ENCODE measurements at regions not wholly inside any gene's neighbourhood (a gene's known extent, or its start where the extent isn't known, plus 50 kb on each side); places are given as distances from the start of the nearest gene placed in this dataset.

- intact Hi-C loops (cut with DNase I; ENCODE audit: low total_unique reads) = no loop called here
- Histone ChIP-seq H3K27ac (no peak overlapping the region), H3K4me3 (no peak overlapping the region), H3K36me3 (no peaks in the 10 kb centered on the region), H3K27me3 (no peaks in the 10 kb centered on the region), H3K4me1 (peaks cover 0 to 8% (median 2%) of the 10 kb centered on the region in 4 donors), H3K9me3 (peaks cover 0 to 8% (median 3%) of the 10 kb centered on the region in 4 donors)
- 87 to 93% (median 87%) methylated on average over 4 of the region's 4 CpGs for WGBS, 5 donors
- DNase-seq = no peak
- TF ChIP-seq POLR2AphosphoS5 (IDR thresholded peaks at IDR 0.05) (no peak), CTCF (IDR thresholded peaks at IDR 0.05) (no peak), EP300 (IDR thresholded peaks at IDR 0.05) (no peak), POLR2A (IDR thresholded peaks at IDR 0.05) (no peak)
Measured at GRCh38 chr15:60096157-60096556, 92.0 kb downstream of the FOXB1 start.

- peaks cover 0 to 8% (median 3%) of the 10 kb centered on the region in 4 donors for H3K9me3 ChIP-seq
- H3K27ac ChIP-seq = no peak overlapping the region
- DNase-seq = no peak
- no peak for TF ChIP-seq POLR2AphosphoS5 (IDR thresholded peaks at IDR 0.05)
- no peaks in the 10 kb centered on the region for H3K4me1 ChIP-seq
- H3K27me3 ChIP-seq = peaks cover 0 to 7% (median 0%) of the 10 kb centered on the region in 3 donors
- WGBS, 5 donors = 59 to 84% (median 69%) methylated on average over 4 of the region's 4 CpGs
- no peaks in the 10 kb centered on the region for H3K36me3 ChIP-seq
- H3K4me3 ChIP-seq = no peak overlapping the region
- intact Hi-C loops (cut with DNase I; ENCODE audit: low total_unique reads) = no loop called here
Measured at GRCh38 chr15:60101416-60101815, 97.3 kb downstream of the FOXB1 start.

GRCh38 chr15:60102748-60103147 is 98.6 kb downstream of the FOXB1 start:
- Histone ChIP-seq H3K9me3 (peaks cover 0 to 6% (median 0%) of the 10 kb centered on the region in 4 donors), H3K4me3 (no peak overlapping the region)

GRCh38 chr15:60110909-60111308 is 106.8 kb downstream of the FOXB1 start:
- 83 to 93% (median 88%) methylated on average over 5 of the region's 5 CpGs for WGBS, 5 donors
- intact Hi-C loops (cut with DNase I; ENCODE audit: low total_unique reads) = no loop called here
- Histone ChIP-seq H3K27ac (no peak overlapping the region), H3K27me3 (peaks cover 0 to under 1% (median 0%) of the 10 kb centered on the region in 3 donors), H3K4me3 (no peak overlapping the region), H3K9me3 (peaks cover 0 to 6% (median 0%) of the 10 kb centered on the region in 4 donors), H3K36me3 (no peaks in the 10 kb centered on the region), H3K4me1 (no peaks in the 10 kb centered on the region)
- TF ChIP-seq POLR2AphosphoS5 (IDR thresholded peaks at IDR 0.05) = no peak
- no peak for TF ChIP-seq EP300 (IDR thresholded peaks at IDR 0.05)
- TF ChIP-seq CTCF (IDR thresholded peaks at IDR 0.05) = no peak
- TF ChIP-seq POLR2A (IDR thresholded peaks at IDR 0.05) = no peak
- no peak for DNase-seq

More at GRCh38 chr15:60102748-60103147, 98.6 kb downstream of the FOXB1 start:
- H3K27me3 ChIP-seq = peaks cover 0 to 7% (median 0%) of the 10 kb centered on the region in 3 donors
- DNase-seq = no peak
- H3K27ac ChIP-seq = no peak overlapping the region
- H3K4me1 ChIP-seq = no peaks in the 10 kb centered on the region
- H3K36me3 ChIP-seq = no peaks in the 10 kb centered on the region
- intact Hi-C loops (cut with DNase I; ENCODE audit: low total_unique reads) = no loop called here
- no peak for TF ChIP-seq EP300 (IDR thresholded peaks at IDR 0.05)
- TF ChIP-seq POLR2AphosphoS5 (IDR thresholded peaks at IDR 0.05) = no peak
- TF ChIP-seq POLR2A (IDR thresholded peaks at IDR 0.05) = no peak
- TF ChIP-seq CTCF (IDR thresholded peaks at IDR 0.05) = no peak

GRCh38 chr15:60115579-60116380 is 111.7 kb downstream of the FOXB1 start:
- Histone ChIP-seq H3K9me3 (no peaks in the 10 kb centered on the region), H3K27ac (no peak overlapping the region), H3K27me3 (peaks cover 0 to 35% (median 0%) of the 10 kb centered on the region in 3 donors), H3K4me1 (no peaks in the 10 kb centered on the region), H3K4me3 (no peak overlapping the region), H3K36me3 (no peaks in the 10 kb centered on the region)
- TF ChIP-seq POLR2A (IDR thresholded peaks at IDR 0.05) = no peak
- no peak for TF ChIP-seq EP300 (IDR thresholded peaks at IDR 0.05)
- intact Hi-C loops (cut with DNase I; ENCODE audit: low total_unique reads) = no loop called here
- 58 to 67% (median 62%) methylated on average over 9 of the region's 9 CpGs for WGBS, 5 donors
- DNase-seq = no peak

Data from stomach (tissue), 8 donors.